ENCODE measurements at regions not wholly inside any gene's neighbourhood (a gene's known extent, or its start where the extent isn't known, plus 50 kb on each side); places are given as distances from the start of the nearest gene placed in this dataset.

DNA sequence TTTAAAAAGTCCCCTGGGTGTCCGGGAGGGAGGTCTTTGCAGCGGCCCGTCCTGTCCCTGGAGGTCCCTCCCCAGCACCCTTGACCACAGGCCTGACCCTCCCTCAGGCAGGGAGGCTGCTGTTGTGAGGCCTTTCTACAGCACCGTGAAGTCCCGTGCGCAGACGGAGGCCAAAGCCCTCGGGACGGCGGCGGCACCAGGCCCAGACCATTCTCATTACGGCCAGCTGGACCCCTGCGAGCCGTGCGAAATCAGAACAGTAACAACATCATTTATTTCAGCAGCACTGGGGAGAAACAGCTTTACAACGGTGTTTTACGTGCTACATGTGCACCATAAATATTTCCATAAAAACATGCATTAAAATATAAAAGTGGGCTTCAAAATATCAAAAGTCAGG is 101.4 kb upstream of the ACTRT2 start:
- DNase-seq = no peak

DNA sequence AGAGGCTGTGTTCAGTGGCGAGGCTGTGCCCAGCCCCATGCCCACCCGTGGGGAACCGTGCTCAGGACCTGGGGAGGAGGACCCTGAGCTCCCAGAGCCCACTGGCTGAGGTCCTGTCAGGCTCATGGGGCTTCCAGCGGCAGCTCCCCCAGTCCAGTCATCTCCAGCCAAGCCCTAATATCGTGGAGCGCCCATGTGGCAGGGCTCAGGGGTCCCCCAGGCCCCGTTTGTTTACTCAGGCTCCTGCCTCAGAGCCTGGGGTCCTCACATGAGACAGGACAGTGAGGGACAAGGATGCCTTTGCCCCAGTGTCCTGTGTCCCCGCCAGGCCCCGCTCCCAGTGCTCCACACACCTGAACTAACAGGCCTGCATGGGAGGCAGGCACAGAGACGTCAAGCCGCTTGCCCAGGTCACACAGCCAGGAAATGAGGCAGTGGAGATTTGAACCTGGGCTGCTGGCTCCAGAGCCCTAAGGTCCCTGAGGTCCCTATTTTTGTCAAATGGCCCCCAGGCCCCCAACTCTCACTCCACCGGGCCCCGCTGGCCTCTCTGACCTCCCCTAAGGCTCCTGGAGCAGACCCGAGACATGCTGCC is 100.7 kb upstream of the ACTRT2 start:
- DNase-seq = no peak

DNA sequence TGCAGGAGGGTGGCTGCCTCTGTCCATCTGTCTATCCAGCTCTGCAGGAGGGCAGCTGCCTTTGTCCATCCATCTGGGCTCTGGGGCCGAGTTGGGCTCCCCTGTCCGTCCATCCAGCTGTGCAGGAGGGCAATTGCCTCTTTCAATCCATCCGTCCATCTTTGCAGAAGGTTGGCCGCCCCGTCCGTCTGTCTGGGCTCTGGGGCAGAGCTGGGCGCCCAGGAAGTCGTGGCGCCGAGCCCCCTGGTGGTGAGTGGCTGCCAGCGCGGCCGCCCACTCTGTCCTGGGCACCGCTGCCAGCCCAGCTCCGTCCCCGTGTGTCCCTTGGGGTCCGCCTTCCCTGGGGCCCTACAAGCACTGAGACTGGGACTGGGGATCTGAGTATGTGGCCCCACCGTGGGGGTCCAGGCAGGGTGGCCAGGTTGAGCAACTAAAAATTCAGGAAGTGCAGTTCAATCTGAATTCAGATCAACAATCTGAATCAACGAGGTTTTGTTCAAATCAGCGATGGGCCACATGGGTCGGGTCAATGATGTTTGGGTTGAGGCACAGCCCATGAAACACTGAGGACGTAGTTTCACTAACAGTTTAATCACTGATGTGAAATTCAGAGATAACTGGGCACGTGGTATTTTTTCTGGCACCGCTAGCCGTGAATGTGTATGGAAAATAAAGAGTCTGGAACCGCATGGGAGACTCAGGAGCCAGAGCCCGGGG is 99.1 kb upstream of the ACTRT2 start:
- DNase-seq = peak; percentile 52 to 57

DNA sequence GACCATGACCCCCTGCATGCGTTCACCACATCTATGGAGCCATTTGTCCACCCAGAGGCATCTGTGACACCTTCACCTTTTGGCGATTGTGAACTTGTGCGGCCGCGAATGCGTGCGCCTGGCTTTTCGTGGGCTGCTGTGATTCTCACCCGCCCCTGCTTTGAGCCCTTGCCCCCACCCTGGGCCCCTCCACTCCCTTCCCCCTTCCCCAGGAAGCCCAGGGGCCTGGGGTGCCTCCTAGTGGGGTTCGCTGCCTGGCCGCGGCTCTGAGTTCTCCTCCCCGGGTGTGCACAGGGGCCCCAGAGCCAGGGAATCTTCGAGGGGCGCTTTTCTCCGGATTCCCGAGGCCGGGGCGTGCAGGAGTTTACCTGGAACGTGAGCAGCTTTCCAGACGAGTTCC is 97.9 kb upstream of the ACTRT2 start:
- DNase-seq = no peak

DNA sequence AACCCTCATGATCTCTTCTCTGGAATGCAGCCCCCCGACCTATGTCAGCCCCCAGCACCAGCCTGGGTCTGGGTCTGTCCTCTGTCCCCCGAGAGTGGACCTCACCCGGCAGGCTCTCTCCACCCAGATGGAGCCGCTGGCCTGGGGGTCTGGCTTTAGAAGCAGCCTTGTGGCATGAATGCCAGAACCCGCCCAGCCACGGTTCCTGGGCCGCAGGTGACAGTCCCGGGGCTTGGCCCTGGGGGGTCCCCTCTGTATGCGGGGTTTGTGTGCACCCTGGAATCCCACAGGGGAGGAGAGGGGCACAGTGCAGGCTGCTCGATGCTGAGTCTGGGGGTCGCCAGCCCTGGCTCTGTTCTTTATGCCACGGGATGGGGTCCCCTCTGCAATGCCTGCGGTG is 96.0 kb upstream of the ACTRT2 start:
- no peak for DNase-seq

DNA sequence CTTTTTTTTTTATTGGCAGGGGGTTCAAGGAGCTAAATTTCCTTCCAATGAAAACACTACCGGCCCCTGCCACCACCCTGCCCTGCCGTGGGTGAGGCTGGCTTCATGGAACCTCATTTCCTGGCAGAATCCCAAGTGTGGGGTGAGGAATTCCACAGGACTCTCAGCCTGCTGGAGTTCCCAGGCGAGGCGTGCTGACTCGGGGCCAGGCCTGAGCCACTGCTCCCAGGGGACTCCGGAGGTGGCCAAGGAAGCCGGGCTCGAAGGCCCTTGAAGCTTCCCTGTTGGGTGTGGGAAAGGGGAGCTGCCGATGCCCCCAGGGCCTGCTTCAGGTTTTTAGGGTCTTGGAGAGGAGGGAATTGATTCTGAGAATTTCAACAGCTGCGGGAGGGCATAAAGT is 95.3 kb upstream of the ACTRT2 start:
- no peak for DNase-seq

DNA sequence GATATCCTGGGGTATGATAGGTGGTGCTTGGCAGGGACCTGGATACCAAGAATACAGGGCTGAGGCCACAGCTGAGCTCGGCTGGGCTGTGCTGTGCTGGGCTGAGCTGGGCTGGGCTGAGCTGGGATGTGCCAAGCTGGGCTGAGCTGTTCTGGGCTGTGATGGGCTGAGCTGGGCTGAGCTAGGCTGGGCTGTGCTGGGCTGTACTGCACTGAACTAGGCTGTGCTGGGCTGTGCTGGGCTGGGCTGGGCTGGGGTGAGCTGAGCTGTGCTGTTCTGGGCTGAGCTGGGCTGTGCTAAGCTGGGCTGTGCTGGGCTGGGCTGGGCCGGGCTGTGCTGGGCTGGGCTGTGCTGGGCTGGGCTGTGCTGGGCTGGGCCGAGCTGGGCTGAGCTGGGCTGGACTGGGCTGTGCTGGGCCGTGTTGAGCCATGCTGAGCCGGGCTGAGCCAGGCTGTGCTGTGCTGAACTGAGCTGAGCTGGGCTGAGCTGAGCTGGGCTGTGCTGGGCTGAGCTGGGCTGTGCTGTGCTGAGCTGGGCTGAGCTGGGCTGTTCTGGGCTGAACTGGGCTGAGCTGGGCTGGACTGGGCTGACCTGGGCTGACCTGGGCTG is 94.7 kb upstream of the ACTRT2 start:
- DNase-seq = no peak

DNA sequence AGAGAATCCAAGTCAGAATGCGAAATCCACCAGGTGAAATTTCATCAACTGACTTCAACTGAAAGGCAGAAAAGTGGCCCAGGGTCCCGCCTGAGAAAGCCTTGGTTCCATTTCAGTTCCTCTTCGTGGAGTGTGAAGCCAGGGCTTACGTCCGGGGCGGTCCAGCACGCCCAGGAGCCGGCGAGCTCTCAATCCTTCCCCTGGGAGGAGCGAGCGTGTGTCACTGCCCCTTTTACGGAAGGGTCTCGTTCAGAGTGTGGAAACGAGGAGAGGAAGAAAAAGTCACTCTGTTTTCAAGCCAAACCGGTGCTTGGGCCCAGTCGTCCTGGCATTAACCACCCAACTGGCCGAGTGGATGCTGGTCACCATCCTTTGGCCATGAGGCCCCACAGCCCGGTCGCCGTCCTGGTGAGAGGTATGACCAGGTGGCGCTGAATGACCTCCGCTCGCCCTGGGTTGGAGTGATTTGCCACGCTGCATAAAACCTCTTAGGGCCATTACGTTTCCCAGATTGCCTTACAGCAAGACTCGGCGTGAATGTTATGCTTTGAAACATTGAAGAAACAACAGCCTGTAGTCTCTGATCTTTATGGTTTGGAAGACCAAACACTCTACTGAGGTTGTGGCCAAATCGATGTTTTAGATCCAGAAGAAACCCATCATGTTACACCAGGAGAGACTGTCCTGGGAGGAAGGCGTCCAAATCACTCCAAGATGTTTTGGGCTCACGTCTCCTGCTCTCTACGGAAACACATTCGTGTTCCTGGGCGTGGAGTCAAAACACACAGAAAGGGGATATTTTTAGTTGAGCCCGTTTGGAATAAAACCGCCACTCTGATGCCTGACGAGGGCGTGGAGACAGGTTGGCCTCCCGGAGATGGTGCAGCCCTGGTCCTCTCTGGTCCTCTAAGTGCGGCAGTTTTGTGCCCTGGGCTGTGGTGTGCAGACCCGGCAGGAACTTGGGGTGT is 93.6 kb upstream of the ACTRT2 start:
- DNase-seq = no peak

DNA sequence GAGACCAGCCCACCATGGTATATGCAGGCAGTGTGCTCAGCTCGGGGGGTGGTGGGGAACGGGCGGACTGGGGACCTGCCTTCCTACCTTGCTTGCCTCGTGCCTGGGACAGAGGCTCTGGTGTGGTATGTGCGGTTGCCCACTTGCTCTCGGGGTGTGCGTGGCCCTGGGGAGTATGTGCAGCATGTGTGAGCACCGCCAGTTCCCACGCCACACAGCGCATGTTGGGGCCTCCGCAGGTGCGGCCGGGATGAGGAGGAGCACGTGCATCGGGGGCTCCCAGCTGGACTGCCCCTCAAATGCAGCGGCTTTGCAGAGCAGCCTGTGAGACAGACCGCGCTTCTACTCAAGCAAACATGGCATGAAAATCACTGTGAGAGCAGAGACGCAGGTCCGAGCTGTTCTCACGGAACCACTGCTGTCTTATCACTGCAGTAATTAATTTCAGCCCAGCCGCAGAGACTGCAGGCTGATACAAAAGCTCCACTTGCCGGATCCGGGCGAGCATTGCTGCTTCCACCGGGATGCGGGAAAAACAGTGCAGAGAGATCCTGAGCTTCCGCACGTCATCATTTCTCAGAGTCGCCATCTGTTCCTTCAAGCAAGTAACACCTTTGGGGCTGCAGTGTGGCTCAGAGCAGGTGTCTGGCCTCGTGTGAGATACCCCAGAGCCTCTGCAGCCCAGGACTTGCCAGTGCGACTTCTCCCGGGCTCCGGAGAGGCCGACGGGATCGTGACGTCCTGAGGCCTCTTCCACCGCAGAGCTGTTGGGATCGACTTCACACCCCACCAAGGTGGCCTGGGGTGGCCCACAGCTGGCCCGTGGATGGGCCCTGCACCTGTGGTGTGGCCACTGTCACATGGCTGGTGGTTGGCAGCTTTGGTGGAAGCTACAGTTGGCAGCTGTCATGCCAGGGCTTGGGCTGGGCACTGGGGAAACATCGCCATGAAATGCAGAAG is 92.6 kb upstream of the ACTRT2 start:
- no peak for DNase-seq

DNA sequence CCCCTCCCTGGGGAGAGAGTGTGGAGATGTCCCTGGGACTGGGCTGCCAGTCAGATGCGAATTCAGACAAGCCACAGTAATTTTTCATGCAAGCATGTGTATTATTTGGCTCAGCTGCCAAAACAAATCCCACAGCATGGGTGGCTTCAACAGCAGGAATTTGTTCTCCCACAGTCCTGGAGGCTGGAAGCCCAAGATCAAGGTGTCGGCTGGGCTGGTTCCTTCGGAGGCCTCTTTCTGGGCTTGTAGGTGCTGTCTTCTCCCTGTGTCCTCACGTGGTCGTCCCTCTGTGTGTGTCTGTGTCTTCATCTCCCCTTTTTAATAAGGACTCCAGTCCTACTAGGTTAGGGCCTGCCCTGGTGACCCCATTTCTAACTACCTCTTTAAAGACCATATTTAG is 91.9 kb upstream of the ACTRT2 start:
- DNase-seq = no peak

DNA sequence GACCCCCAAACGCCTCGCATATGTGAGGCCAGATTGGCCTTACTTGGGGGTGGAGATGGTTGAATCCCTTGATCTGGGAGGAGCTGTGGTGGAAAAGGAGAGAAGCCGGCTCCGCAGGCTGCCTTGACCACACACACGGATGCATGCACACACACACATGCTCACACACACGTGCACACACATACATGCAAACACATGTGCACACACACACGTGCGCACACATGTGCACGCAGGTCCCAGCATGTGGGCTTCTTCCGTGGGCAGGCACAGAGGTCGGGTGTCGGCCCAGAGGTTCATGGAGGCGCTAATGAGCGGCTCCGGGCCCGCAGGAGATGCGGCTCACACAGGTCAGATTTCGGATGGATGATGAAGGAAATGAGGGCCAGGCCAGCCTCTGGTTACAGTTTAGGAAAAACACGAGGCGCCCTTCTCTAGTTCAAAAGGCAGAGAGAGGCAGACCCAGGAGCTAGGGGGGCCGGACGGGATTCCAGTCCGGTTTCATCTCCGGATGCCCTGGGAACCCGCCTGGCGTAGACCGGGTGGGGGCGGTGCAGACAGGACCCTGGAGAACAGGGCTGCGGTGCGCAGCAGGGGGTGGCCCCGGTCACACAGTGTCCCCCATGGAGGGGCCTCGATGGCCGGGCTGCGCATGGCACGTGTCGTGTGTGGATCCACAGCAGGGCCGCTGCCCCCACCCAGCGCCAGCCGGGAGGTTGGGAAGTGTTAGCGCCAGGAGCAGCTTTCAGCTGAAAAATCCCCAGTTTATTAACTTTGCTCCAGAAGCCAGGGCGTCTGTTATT is 91.1 kb upstream of the ACTRT2 start:
- DNase-seq = no peak

DNA sequence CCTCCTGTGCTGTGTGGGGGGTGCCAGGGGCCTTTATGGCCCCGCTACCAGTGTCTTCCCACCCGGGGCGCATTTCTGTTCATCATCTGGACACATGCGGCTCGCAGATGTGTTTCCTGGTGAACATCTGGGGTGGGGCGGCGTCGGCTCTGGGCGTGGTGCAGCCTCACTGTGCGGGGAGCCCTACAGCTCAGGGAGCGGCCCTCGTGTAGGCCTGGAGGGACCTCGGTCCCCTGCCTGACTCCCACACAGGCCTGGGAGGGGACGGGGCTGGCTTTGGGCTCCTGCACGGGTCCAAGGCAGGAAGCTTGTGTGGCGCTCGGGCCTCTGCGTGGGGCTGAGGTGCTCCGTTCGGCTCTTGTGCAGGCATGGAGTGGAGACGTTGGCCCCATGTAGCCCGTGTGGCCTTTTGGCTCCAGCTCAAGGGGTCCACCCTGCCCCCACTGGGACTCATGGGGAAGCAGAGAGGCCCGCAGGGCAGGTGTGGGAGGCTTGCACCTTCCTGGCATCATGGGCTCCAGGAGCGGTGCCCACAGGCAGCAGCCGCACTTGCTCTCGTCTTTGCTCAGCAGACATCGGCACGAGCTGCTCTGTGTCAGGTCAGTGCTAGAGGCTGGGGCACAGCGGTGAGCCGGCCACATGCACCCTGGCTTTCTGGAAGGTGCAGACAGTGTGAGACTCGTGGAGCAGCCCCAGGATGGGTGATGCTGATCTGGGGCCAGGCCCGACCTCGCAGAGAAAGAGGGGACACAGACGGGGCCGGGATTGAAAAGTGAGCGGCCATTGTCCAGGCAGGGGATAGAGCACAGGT is 90.1 kb upstream of the ACTRT2 start:
- no peak for DNase-seq

DNA sequence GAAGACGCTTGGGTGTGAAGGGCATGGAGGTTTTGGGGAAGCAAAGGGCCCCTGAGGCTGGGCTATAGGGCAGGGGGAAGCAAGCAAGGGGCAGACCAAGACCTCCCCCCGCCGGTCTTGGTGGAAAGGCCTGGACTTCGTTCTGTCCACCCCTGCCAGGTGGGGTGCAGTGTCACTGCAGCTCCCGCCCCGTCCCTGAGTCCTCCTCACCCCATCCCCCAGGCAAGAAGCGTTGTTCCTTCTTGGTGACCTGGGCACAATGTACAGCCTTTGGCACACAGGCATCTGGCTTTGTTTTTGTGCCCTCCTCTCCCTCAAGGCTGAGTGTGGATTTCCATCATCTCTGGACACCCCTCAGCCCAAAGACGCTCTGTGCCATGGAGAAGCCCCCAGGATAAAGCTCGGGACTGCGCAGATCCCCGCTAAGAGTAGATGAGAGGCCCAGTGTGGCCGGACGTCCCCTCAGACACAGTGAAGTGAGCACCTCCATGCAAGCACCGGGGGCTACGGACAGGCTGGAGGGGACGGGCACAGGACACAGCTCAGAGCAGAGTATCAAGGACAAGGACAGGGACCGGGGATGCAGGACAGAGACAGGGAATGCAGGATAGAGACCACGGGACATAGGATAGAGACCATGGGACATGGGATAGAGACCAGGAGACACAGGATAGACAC is 89.4 kb upstream of the ACTRT2 start:
- no peak for DNase-seq

DNA sequence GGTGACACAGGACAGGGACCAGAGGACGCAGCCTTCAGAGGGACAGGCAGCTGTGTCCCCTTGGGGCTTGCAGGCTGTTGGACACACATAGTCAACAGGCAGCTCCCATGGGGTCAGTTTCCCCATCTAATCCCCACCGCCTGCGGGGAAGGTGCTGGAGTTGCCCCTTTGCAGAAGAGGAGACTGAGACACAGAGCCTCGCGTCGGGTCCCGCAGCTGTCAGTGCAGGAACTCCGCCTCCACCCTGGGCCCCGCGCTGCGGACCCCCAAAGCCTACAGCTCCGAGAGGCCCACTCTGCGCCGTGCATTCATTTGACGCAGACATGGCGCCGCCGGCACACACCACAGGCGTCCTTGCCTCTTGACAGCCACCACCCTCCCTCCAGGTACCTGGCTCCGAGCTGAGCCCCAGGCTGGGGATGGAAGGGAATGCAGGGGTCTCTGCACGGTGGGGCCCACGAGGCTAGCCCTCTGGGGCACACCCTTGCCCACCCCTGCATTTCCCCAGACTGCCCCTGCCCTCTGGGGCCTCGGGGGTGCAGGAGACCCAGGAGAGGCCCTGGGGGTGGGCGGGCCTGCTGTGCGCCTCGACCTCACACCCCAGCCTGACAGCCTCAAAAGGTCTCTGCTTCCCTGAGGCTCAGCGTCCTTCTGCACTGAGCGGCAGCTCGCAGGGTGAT is 88.5 kb upstream of the ACTRT2 start:
- no peak for DNase-seq

DNA sequence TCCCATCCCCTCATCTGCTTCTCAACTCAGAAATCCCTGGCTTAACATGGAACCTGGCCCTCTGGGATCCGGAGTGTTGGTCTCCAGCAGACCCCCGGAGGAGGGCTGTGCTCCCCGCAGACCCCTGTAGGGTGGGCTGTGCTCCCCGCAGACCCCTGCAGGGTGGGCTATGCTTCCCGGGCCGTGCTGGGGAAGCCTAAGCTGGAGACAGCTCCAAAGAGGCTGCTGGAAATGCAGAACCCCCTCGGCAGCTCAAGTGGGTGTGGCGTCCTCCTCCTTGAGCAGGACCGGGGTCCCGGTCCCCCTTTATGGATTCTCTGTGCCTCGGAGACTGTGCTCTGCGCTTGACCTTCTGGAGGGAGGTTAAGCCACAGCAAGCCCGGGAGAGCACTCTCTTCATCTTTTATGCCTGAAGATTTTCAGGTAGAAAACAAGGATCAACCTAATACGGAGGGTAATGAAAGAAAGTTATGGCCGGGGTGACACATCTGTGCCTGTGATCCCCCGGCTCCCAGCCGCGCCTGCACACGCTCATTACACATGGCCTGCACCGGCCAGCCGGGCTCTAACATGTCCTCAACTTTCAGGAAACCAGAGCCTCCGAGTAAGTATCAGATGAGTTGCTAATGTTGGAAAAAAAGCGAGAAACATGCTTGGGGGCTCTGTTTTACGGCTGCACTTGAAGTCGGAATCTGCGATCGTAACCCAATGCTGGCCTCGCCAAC is 87.7 kb upstream of the ACTRT2 start:
- no peak for DNase-seq

DNA sequence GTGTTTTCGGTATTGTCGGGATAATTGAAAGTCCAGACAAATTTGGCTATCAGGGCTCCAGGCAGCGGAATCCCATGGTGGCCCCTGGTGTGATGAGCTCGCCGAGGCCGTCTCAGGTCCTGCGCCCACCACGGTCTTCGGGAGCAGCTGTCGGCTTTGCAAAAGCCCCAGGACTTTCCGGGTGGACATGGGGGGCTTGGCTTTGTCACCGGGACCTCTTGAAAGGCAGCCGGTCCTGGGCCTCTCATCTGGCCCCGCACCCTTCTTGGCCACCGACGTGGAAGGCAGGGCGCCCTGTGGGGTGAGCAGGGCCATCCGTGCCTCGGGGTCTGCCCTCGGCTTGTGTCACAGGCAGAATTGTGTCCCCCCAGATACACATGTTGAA is 87.1 kb upstream of the ACTRT2 start:
- no peak for DNase-seq

DNA sequence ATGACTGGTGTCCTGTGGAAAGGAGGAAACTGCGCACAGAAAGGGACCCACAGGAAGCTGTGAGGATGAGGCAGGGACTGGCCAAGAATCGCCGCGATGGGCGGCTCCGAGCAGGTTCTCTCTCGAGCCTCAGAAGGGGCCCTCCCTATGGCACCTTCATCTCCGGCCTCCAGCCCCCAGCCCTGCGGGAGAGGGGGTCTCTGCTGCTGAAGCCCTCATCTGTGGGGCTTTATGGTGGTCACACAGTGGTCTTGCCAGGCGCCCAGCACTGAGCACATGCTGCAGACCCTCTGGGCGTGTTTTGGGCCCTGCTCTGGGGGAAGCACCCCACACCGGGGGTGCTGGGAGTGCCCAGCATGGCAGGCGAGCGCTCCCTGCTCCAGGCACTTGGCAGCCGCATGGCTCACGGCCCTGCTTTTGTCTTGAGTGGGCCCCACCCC is 86.6 kb upstream of the ACTRT2 start:
- no peak for DNase-seq

DNA sequence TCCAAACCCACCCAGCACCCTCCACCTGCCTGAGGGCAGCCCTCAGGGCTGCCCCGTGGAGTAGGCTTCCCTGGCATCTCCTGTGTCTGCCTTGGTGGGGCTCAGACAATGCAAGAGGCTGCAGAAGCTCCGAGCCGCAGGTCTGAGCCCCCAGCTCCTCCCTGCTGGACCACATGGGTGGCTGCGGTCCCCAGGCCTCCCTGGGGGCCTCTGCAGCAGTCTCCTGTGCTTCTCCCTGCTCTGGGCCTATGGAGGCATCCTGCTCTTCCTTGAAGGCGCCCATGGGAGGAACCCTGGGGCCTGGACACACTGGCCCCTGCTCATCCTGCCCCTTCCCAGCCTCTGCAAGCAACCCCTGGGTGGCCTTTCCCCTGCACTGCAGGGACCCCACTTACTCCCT is 86.1 kb upstream of the ACTRT2 start:
- no peak for DNase-seq

Data from stimulated activated CD4-positive, alpha-beta T cell treated with anti-CD3 and anti-CD28 coated beads, Interleukin-2, amount 100 ng/mL, for 24 hours (primary cell).